Skeletal muscle satellite cell (primary cell): ENCODE measurements at regions not wholly inside any gene's neighbourhood (a gene's known extent, or its start where the extent isn't known, plus 50 kb on each side); places are given as distances from the start of the nearest gene placed in this dataset.

Source experiments
- H3K27me3 ChIP-seq: 2 replicates; pipeline ENCODE4 v1.7.0; 2013; ENCODE audit warnings: low read length; ENCODE audit not compliant: control insufficient read depth, insufficient read depth
- H3K36me3 ChIP-seq: 2 replicates; pipeline ENCODE4 v1.7.0; 2013; ENCODE audit warnings: mild to moderate bottlenecking, control low read depth, low read length; ENCODE audit not compliant: insufficient read depth
- H3K4me1 ChIP-seq: 2 replicates; pipeline ENCODE4 v1.7.0; 2013; ENCODE audit warnings: low read length; ENCODE audit not compliant: control insufficient read depth, insufficient read depth
- H3K4me2 ChIP-seq: 2 replicates; pipeline ENCODE4 v1.7.0; 2013; ENCODE audit warnings: mild to moderate bottlenecking, low read length
- H3K4me3 ChIP-seq: 2 replicates; pipeline ENCODE4 v1.7.0; 2013; ENCODE audit warnings: low read length
- H3K9ac ChIP-seq: 2 replicates; pipeline ENCODE4 v1.7.0; 2013; ENCODE audit warnings: mild to moderate bottlenecking, low read depth, low read length, moderate library complexity
- H3K9me3 ChIP-seq: replicated peaks from 2 replicates; pipeline ENCODE4 v1.7.0; 2013; ENCODE audit warnings: mild to moderate bottlenecking, control low read depth, low read length

- no peak overlapping the region for H3K9ac ChIP-seq
- H3K36me3 ChIP-seq = no peaks in the 10 kb centered on the region
- H3K9me3 ChIP-seq = no peaks in the 10 kb centered on the region
- peak overlapping the region; percentile 51 for H3K4me2 ChIP-seq
- peaks cover 11% of the 10 kb centered on the region for H3K4me1 ChIP-seq
- H3K4me3 ChIP-seq = no peak overlapping the region
- peaks cover 27% of the 10 kb centered on the region for H3K27me3 ChIP-seq
Observed at GRCh38 chr1:9472386-9473031, 66.8 kb upstream of the SLC25A33 start.

- Histone ChIP-seq H3K4me2 (peak overlapping the region; percentile 58), H3K9ac (no peak overlapping the region), H3K36me3 (no peaks in the 10 kb centered on the region), H3K27me3 (peaks cover 19% of the 10 kb centered on the region), H3K4me1 (peaks cover 11% of the 10 kb centered on the region), H3K9me3 (no peaks in the 10 kb centered on the region), H3K4me3 (no peak overlapping the region)
Observed at GRCh38 chr1:9473032-9473807, 66.0 kb upstream of the SLC25A33 start.

GRCh38 chr1:9475061-9475627 is 64.1 kb upstream of the SLC25A33 start:
- no peaks in the 10 kb centered on the region for H3K9me3 ChIP-seq
- no peak overlapping the region for H3K4me2 ChIP-seq
- H3K36me3 ChIP-seq = no peaks in the 10 kb centered on the region
- peaks cover 11% of the 10 kb centered on the region for H3K4me1 ChIP-seq
- peaks cover 13% of the 10 kb centered on the region for H3K27me3 ChIP-seq
- H3K9ac ChIP-seq = no peak overlapping the region
- no peak overlapping the region for H3K4me3 ChIP-seq

- Histone ChIP-seq H3K9ac (no peak overlapping the region), H3K4me1 (peaks cover 11% of the 10 kb centered on the region), H3K4me2 (no peak overlapping the region), H3K4me3 (no peak overlapping the region), H3K36me3 (no peaks in the 10 kb centered on the region), H3K27me3 (peaks cover 11% of the 10 kb centered on the region), H3K9me3 (no peaks in the 10 kb centered on the region)
Observed at GRCh38 chr1:9476790-9477463, 62.3 kb upstream of the SLC25A33 start.

- peaks cover 10% of the 10 kb centered on the region for H3K4me1 ChIP-seq
- no peaks in the 10 kb centered on the region for H3K36me3 ChIP-seq
- peaks cover 11% of the 10 kb centered on the region for H3K27me3 ChIP-seq
- H3K9ac ChIP-seq = no peak overlapping the region
- no peaks in the 10 kb centered on the region for H3K9me3 ChIP-seq
- no peak overlapping the region for H3K4me3 ChIP-seq
- no peak overlapping the region for H3K4me2 ChIP-seq
Observed at GRCh38 chr1:9477535-9477934, 61.7 kb upstream of the SLC25A33 start.

- Histone ChIP-seq H3K4me3 (no peak overlapping the region), H3K4me1 (peaks cover 6% of the 10 kb centered on the region), H3K9me3 (no peaks in the 10 kb centered on the region), H3K36me3 (no peaks in the 10 kb centered on the region), H3K27me3 (peaks cover 14% of the 10 kb centered on the region), H3K4me2 (no peak overlapping the region), H3K9ac (no peak overlapping the region)
Observed at GRCh38 chr1:9478021-9478420, 61.2 kb upstream of the SLC25A33 start.

GRCh38 chr1:9481048-9481447 is 58.2 kb upstream of the SLC25A33 start:
- Histone ChIP-seq H3K9ac (no peak overlapping the region), H3K27me3 (peaks cover 33% of the 10 kb centered on the region), H3K4me2 (no peak overlapping the region), H3K36me3 (no peaks in the 10 kb centered on the region), H3K9me3 (no peaks in the 10 kb centered on the region), H3K4me3 (no peak overlapping the region), H3K4me1 (no peaks in the 10 kb centered on the region)

GRCh38 chr1:9482403-9482802 is 56.9 kb upstream of the SLC25A33 start:
- Histone ChIP-seq H3K4me1 (no peaks in the 10 kb centered on the region), H3K9ac (no peak overlapping the region), H3K9me3 (no peaks in the 10 kb centered on the region), H3K4me2 (no peak overlapping the region), H3K4me3 (no peak overlapping the region), H3K36me3 (no peaks in the 10 kb centered on the region), H3K27me3 (peaks cover 38% of the 10 kb centered on the region)

GRCh38 chr1:9482816-9483572 is 56.3 kb upstream of the SLC25A33 start:
- Histone ChIP-seq H3K36me3 (no peaks in the 10 kb centered on the region), H3K9ac (no peak overlapping the region), H3K4me1 (no peaks in the 10 kb centered on the region), H3K4me3 (no peak overlapping the region), H3K9me3 (no peaks in the 10 kb centered on the region), H3K27me3 (peaks cover 38% of the 10 kb centered on the region), H3K4me2 (no peak overlapping the region)

- no peaks in the 10 kb centered on the region for H3K9me3 ChIP-seq
- no peak overlapping the region for H3K4me2 ChIP-seq
- peaks cover 30% of the 10 kb centered on the region for H3K27me3 ChIP-seq
- no peak overlapping the region for H3K9ac ChIP-seq
- H3K36me3 ChIP-seq = no peaks in the 10 kb centered on the region
- H3K4me1 ChIP-seq = no peaks in the 10 kb centered on the region
- no peak overlapping the region for H3K4me3 ChIP-seq
Observed at GRCh38 chr1:9486466-9487140, 52.7 kb upstream of the SLC25A33 start.
